RWPE1 (cell line): ENCODE measurements at regions not wholly inside any gene's neighbourhood (a gene's known extent, or its start where the extent isn't known, plus 50 kb on each side); places are given as distances from the start of the nearest gene placed in this dataset.

Experiments used
- CTCF ChIA-PET: fragments of 350-600 bp; sonication (Branson Sonifier 250); formaldehyde crosslinking; extraction: SDS; loops from one replicate; lab custom pipeline; 2021; lab: Yijun Ruan, JAX
- POLR2A ChIA-PET: fragments of 400-600 bp; formaldehyde crosslinking; extraction: SDS; loops from one replicate; lab custom pipeline; 2020; ENCODE audit warnings: antibody characterized with exemption; ENCODE audit not compliant: low non-redundant PET; lab: Yijun Ruan, JAX
- DNase-seq: peaks from one replicate; pipeline ENCODE4 v3.0.0; 2012; ENCODE audit warnings: low spot score
- H3K27ac ChIP-seq: fragments of 450-650 bp; 2 replicates; pipeline ENCODE4 v1.5.1; 2017
- CTCF ChIP-seq: fragments of 450-650 bp; conservative IDR thresholded peaks from 2 replicates; pipeline ENCODE4 v1.5.1; 2017; ENCODE audit warnings: low read depth, mild to moderate bottlenecking

DNA sequence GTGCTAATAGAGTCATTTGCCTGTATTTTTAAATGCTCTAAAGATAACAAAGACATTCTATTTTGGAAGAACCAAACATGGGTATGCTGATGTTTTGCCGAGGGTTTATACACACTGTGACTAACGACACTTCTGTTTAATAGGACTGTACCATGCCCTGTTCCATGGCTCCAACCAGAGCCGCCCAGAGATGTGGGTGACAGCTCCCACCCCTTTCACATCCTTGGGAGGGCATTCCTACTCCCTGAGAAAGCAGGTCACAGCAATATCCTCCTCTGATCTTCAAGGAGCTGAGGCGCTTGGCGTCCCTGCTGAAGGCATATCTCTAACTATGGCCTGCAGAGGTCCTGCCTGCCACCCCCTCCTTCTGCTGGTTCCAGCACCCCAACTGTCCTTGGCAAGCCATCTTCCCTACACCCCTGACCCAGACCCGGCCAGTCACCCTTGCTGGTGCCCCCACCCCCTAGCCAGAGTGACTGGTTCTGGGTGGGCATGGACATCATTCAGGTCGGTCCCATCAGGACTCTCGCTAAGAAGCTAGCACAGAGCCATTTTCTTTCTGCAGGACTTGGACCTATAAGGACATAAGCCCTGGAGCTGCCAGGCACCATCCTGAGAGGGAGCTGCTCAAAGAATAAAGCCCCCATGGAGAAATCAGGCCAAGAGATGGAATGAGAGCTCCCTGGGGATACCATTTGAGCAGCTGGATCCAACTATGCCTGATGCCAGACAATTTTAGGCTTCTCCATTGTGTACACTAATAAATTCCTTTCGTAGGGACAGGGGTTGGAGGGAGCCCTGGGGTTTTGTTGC, 381.3 kb downstream of the CTTN start:
- no peak for DNase-seq
- CTCF ChIA-PET: interaction anchor here (0.8 kb wide), 1 partner anchor 24 kb away, joined by 5 read pairs; no protein-coding TSS in a partner anchor
- no peak overlapping the region for H3K27ac ChIP-seq
- TF ChIP-seq CTCF: no peak
- POLR2A ChIA-PET: no interaction called here

DNA sequence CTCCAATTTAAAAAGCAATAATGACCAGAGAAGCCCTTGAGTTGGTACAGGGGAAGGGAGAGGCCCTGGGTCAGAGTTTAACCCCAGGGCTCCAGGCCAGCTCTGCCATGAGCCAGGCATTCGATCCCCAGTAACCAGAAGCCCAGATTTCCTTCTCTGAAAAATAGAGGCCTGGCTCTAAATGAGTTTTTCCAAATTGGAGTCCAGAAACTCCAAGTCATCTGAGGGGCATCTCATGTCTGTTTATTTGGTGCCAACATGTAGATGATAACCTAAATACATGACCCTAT, 381.9 kb downstream of the CTTN start:
- no peak for DNase-seq
- ChIA-PET CTCF (no interaction called here), POLR2A (no interaction called here)
- no peak for TF ChIP-seq CTCF
- no peak overlapping the region for H3K27ac ChIP-seq

DNA sequence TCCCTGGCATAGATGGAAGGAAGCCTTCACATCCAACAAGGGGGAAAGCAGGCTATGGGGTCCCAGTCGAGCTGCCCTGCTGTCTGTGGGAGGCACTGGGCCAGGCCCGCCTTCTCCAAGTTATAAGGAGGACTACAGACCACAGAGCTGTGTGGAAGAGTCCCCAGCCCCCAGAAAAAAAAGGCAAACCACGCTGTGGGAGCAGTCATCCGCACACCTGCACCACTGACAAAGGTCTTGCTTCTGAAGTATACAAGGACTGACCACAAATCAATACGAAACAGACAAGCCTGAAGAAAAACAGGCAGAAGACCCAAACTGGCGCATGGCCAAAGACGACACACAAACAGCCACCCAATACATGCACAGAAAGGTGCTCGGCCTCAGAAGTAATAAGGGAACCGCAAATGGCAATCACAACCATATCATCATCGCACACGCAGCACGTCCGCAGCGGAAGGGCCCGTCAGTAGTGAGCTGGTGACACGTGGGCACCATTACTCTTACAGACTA, 384.1 kb downstream of the CTTN start:
- H3K27ac ChIP-seq: no peak overlapping the region
- TF ChIP-seq CTCF: no peak
- CTCF ChIA-PET: interaction anchor here (0.7 kb wide), 1 partner anchor 760 kb away, joined by 3 read pairs; no protein-coding TSS in a partner anchor
- DNase-seq: no peak
- POLR2A ChIA-PET: no interaction called here

- no peak for DNase-seq
- ChIA-PET POLR2A (no interaction called here), CTCF (no interaction called here)
- TF ChIP-seq CTCF: no peak
- H3K27ac ChIP-seq: no peak overlapping the region
Observed at GRCh38 chr11:70783356-70783755, 385.0 kb downstream of the CTTN start.

DNA sequence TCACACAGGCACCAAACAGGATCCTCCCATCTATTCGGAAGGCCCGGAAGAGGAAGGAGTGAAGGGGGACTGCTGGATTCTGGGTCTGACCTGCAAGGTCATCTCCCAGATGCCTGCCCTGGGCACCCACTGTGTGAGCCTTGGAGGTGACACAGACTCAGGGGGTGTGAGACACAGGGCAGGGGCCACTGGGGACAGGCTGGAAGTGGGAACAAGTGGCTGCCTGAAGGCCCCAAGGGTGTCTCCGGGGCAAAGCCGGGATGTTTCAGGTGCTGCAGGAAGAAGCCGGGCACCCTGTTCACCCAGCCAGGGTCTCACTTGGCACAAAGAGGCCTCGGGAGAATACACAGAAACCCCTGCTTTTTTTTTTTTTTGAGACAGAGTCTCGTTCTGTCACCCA, 385.5 kb downstream of the CTTN start:
- CTCF ChIA-PET: no interaction called here
- DNase-seq: no peak
- POLR2A ChIA-PET: no interaction called here
- TF ChIP-seq CTCF: no peak
- no peak overlapping the region for H3K27ac ChIP-seq

- ChIA-PET POLR2A (no interaction called here), CTCF (interaction anchor here (0.6 to 0.8 kb wide), 2 partner anchors 11 to 294 kb away, joined by 3 to 4 read pairs; no protein-coding TSS in a partner anchor)
- H3K27ac ChIP-seq: no peak overlapping the region
- DNase-seq: no peak
- no peak for TF ChIP-seq CTCF
Observed at GRCh38 chr11:70785372-70785771, 387.0 kb downstream of the CTTN start.
